Keratinocyte (primary cell): ENCODE measurements at regions not wholly inside any gene's neighbourhood (a gene's known extent, or its start where the extent isn't known, plus 50 kb on each side); places are given as distances from the start of the nearest gene placed in this dataset.

Source experiments
- DNase-seq: peaks from one replicate; pipeline ENCODE4 v3.0.0-alpha.2; 2011; ENCODE audit warnings: low read depth, missing footprints, low spot score
- FAIRE-seq: peaks from 2 replicates; lab custom pipeline; 2011; peaks lifted over from hg19 to GRCh38; lab: Jason Lieb, UNC
- H2AFZ ChIP-seq: 2 replicates; pipeline ENCODE4 v1.6.0; 2012; ENCODE audit warnings: low read length, control low read depth, inconsistent platforms; ENCODE audit not compliant: control insufficient read depth
- H3K27ac ChIP-seq: 2 replicates; pipeline ENCODE4 v1.5.1; 2011; ENCODE audit warnings: low read length; ENCODE audit not compliant: control insufficient read depth, insufficient read depth
- H3K27me3 ChIP-seq: 3 replicates; pipeline ENCODE4 v1.6.0; 2011; ENCODE audit warnings: low read length; ENCODE audit not compliant: control insufficient read depth, insufficient read depth; ENCODE audit errors: extremely low read depth
- H3K36me3 ChIP-seq, 2 experiments: 2 replicates in 1 of 2; 3 replicates in 1 of 2; pipeline ENCODE4 v1.5.1; 2011; ENCODE audit warnings: low read length in 2 of 2, mild to moderate bottlenecking in 1 of 2; ENCODE audit not compliant: control insufficient read depth in 2 of 2, insufficient read depth in 2 of 2; ENCODE audit errors: extremely low read depth in 1 of 2
- H3K4me1 ChIP-seq: 3 replicates; pipeline ENCODE4 v1.5.1; 2011; ENCODE audit warnings: low read length; ENCODE audit not compliant: control insufficient read depth, insufficient read depth; ENCODE audit errors: extremely low read depth
- H3K4me2 ChIP-seq: 3 replicates; pipeline ENCODE4 v1.6.0; 2011; ENCODE audit warnings: low read depth, low read length; ENCODE audit not compliant: control insufficient read depth, insufficient read depth; ENCODE audit errors: extremely low read depth
- H3K4me3 ChIP-seq, 3 experiments: fragments of 200-600 bp in 1 of 3; sonication (generic) in 1 of 3; 2 replicates in 2 of 3; 3 replicates in 1 of 3; pipeline ENCODE4 v1.5.1; 2011 to 2016; ENCODE audit warnings: low read length in 3 of 3, mild to moderate bottlenecking in 3 of 3, control low read depth in 2 of 3, inconsistent platforms in 1 of 3, low read depth in 1 of 3, mixed read lengths in 1 of 3, mixed run types in 1 of 3, moderate library complexity in 1 of 3; ENCODE audit not compliant: control insufficient read depth in 2 of 3, insufficient read depth in 2 of 3; ENCODE audit errors: extremely low read depth in 1 of 3
- H3K79me2 ChIP-seq: 2 replicates; pipeline ENCODE4 v1.6.0; 2012; ENCODE audit warnings: low read length; ENCODE audit not compliant: control insufficient read depth, insufficient read depth
- H3K9ac ChIP-seq: 3 replicates; pipeline ENCODE4 v1.6.0; 2011; ENCODE audit warnings: low read length; ENCODE audit not compliant: control insufficient read depth, insufficient read depth; ENCODE audit errors: extremely low read depth
- H3K9me1 ChIP-seq: 3 replicates; pipeline ENCODE4 v1.6.0; 2011; ENCODE audit warnings: low read length; ENCODE audit not compliant: control insufficient read depth, insufficient read depth; ENCODE audit errors: extremely low read depth
- H3K9me3 ChIP-seq: 2 replicates; pipeline ENCODE4 v1.5.1; 2012; ENCODE audit warnings: low read depth, low read length; ENCODE audit not compliant: control insufficient read depth
- H4K20me1 ChIP-seq: 3 replicates; pipeline ENCODE4 v1.6.0; 2011; ENCODE audit warnings: low read length; ENCODE audit not compliant: control insufficient read depth, insufficient read depth; ENCODE audit errors: extremely low read depth
- CTCF ChIP-seq, 3 experiments: IDR thresholded peaks in 1 of 3; conservative IDR thresholded peaks in 1 of 3; optimal IDR thresholded peaks in 1 of 3; 2 replicates in 2 of 3; 3 replicates in 1 of 3; pipeline versions ENCODE3 to v1.5.1; 2011; ENCODE audit warnings: low read length in 3 of 3, mild to moderate bottlenecking in 3 of 3, moderate library complexity in 2 of 3, control low read depth in 1 of 3, inconsistent platforms in 1 of 3; ENCODE audit not compliant: insufficient read depth in 2 of 3; ENCODE audit errors: extremely low read depth in 1 of 3
- EZH2 ChIP-seq: IDR thresholded peaks from one replicate; pipeline ENCODE4 v1.6.1; 2012; ENCODE audit warnings: inconsistent platforms, mild to moderate bottlenecking, low read length, moderate library complexity
- dilution Hi-C: fragments of 300-500 bp; cut with MboI; formaldehyde crosslinking; loops from one replicate; pipeline ENCODE4 v1.7.0; 2020; ENCODE audit warnings: low sequenced_read_pairs; ENCODE audit not compliant: extremely low pct_ligation_motif_present

GRCh38 chr2:107595285-107595684 lies 231.4 kb upstream of the RGPD4 start:
- dilution Hi-C loops, result no loop called here
- H3K4me2 ChIP-seq, result peak overlapping the region; percentile 7
- no peak overlapping the region for H3K9ac ChIP-seq
- H3K27me3 ChIP-seq, result no peaks in the 10 kb centered on the region
- no peak for TF ChIP-seq EZH2
- no peak for TF ChIP-seq CTCF (optimal IDR thresholded peaks at IDR 0.05 in 1 of 3, IDR thresholded peaks at IDR 0.05 in 1 of 3, conservative IDR thresholded peaks at IDR 0.05 in 1 of 3; ENCODE audit: extremely low read depth in 1 of 3, insufficient read depth in 2 of 3, low read length in 3 of 3)
- H3K9me1 ChIP-seq, result no peaks in the 10 kb centered on the region
- no peaks in the 10 kb centered on the region for H3K36me3 ChIP-seq
- DNase-seq (no peak), FAIRE-seq (no peak)
- H3K27ac ChIP-seq, result no peak overlapping the region
- peaks cover 13% of the 10 kb centered on the region for H3K4me1 ChIP-seq
- H3K9me3 ChIP-seq, result no peaks in the 10 kb centered on the region
- no peaks in the 10 kb centered on the region for H4K20me1 ChIP-seq
- H3K4me3 ChIP-seq, result no peak overlapping the region
- H2AFZ ChIP-seq, result no peak overlapping the region
- H3K79me2 ChIP-seq, result no peaks in the 10 kb centered on the region

DNA sequence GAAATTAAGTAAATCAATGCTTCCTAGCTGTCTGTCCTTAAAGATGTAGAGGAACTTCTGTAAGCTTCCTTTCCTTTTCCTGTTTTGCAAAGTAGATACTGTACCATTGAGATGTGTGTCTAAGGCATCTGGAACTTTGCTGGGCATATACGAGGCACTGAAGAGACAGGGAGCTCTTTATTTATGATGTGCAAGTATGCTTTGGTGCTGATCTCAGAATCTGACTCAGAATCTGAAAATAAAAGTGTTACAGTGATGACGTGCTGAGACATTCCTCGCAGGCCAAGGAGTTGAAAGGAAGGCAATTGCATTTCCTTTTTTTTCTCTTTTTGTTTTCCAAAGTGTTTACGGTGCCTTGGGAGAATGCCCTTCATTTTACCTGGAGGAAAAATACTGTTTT lies 230.9 kb upstream of the RGPD4 start:
- no peaks in the 10 kb centered on the region for H3K9me3 ChIP-seq
- dilution Hi-C loops, result no loop called here
- H3K36me3 ChIP-seq, result no peaks in the 10 kb centered on the region
- H3K79me2 ChIP-seq, result no peaks in the 10 kb centered on the region
- no peaks in the 10 kb centered on the region for H3K9me1 ChIP-seq
- H2AFZ ChIP-seq, result no peak overlapping the region
- H3K9ac ChIP-seq, result no peak overlapping the region
- no peak overlapping the region for H3K4me3 ChIP-seq
- H3K4me1 ChIP-seq, result peaks cover 13% of the 10 kb centered on the region
- peak; percentile 21 for DNase-seq
- no peaks in the 10 kb centered on the region for H3K27me3 ChIP-seq
- H4K20me1 ChIP-seq, result no peaks in the 10 kb centered on the region
- peak; percentile 5 for FAIRE-seq
- peak overlapping the region; percentile 7 for H3K4me2 ChIP-seq
- no peak for TF ChIP-seq CTCF (optimal IDR thresholded peaks at IDR 0.05 in 1 of 3, IDR thresholded peaks at IDR 0.05 in 1 of 3, conservative IDR thresholded peaks at IDR 0.05 in 1 of 3; ENCODE audit: extremely low read depth in 1 of 3, insufficient read depth in 2 of 3, low read length in 3 of 3)
- TF ChIP-seq EZH2, result no peak
- no peak overlapping the region for H3K27ac ChIP-seq
